ENCODE measurements at regions not wholly inside any gene's neighbourhood (a gene's known extent, or its start where the extent isn't known, plus 50 kb on each side); places are given as distances from the start of the nearest gene placed in this dataset.

DNA sequence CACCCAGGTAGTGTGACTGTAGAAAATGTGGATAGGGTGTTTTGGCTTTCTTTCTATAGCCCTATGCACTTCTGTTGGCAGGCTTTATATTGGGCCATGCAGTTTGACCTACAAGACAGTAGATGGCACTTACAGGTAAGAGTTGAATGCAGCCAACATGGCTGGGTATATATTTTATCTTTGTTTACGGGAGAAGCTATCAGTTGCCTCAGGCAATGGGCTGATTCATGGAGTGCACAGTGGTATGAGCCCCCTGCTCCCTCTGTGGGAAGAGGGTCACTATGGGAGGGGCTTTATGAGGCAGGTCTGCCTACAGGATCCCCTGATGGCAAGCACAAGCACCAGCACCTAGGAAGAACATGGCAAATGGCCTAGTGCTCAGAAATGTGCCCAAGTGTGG lies 301.2 kb upstream of the CDIN1 start:
- TF ChIP-seq, protein P1, sequence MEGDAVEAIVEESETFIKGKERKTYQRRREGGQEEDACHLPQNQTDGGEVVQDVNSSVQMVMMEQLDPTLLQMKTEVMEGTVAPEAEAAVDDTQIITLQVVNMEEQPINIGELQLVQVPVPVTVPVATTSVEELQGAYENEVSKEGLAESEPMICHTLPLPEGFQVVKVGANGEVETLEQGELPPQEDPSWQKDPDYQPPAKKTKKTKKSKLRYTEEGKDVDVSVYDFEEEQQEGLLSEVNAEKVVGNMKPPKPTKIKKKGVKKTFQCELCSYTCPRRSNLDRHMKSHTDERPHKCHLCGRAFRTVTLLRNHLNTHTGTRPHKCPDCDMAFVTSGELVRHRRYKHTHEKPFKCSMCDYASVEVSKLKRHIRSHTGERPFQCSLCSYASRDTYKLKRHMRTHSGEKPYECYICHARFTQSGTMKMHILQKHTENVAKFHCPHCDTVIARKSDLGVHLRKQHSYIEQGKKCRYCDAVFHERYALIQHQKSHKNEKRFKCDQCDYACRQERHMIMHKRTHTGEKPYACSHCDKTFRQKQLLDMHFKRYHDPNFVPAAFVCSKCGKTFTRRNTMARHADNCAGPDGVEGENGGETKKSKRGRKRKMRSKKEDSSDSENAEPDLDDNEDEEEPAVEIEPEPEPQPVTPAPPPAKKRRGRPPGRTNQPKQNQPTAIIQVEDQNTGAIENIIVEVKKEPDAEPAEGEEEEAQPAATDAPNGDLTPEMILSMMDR (conservative IDR thresholded peaks at IDR 0.05) = no peak; the same call in 1 of the 2 replicates
- no peak overlapping the region for H3K27ac ChIP-seq

DNA sequence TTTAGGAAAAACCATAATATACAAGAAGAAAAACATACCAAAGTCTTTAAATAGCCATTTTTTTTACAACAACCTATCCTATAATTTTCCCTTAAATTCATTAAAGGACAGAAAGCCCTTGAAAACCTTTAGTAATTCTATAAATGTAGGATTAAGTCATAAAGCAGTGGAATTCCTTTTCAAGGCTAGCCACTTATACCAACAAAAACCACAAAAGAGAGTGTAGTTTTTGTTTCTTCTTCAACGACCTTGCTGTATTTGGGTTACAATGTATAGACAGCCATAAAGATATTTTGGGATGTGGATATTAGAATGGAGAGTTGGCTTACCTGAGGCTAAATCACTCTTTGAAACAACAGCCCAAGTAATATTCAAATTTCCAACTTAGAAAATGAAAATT lies 296.6 kb upstream of the CDIN1 start:
- H3K27ac ChIP-seq = no peak overlapping the region
- no peak for TF ChIP-seq ZFX (IDR thresholded peaks at IDR 0.05)
- TF ChIP-seq, protein P1 (conservative IDR thresholded peaks at IDR 0.05) = no peak

DNA sequence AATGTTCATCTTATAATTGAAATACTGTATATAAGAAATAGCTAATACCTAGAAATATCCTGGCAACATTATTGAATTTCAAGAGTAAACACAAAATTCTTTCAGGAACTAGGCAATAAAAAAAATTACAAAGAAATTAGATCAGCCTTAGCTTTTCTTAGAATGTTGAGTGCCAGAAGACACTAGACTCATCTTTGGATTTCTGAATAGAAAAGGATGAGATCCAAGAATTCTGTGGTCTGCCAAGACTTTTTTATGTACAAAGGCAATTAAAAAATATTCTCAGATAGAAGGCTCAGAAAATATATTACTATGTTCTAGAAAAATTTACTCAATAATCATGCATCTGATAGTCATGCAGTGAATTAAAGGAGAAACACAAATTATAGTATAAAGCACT lies 294.5 kb upstream of the CDIN1 start:
- TF ChIP-seq, protein P1 (conservative IDR thresholded peaks at IDR 0.05) = no peak
- no peak for TF ChIP-seq ZFX (IDR thresholded peaks at IDR 0.05)
- no peak overlapping the region for H3K27ac ChIP-seq

DNA sequence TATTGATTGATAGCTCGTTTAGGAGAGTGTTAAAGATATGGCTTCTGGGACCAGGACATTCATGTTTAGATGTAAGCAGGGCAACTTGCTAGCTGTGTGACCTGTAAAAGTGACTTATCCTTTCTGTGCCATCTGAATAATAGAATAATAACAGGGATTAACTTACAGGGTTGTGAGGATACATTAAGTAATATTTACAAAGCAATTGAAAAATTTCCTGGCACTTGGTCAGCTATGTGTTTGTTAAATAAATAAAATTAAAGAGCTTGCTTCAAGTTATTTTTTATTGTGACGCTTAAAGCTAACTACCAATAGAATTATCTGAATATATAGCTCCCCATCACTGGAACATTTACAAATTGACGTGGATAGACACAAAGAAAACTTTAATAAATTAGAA lies 287.9 kb upstream of the CDIN1 start:
- H3K27ac ChIP-seq = no peak overlapping the region

DNA sequence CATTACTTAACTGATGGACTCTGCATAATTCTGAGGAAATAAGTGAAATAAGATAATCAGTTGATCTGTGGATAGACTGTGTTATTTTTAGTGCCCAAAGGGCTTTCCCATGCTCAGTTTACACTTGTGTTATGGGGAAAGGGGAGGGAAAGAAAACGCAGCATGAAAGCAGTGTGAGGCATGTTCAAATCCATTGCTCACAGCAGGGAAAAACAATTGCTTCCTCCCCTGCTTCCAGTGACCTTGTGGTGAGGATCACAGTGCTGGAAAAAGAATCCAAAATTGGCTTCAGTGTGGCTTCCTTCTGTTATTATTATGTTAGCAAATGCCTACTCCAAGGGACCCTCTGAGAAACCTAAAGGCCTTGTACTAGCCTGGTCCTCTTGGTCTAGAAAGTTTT lies 285.1 kb upstream of the CDIN1 start:
- TF ChIP-seq, protein P1 (conservative IDR thresholded peaks at IDR 0.05) = no peak
- TF ChIP-seq ZFX (IDR thresholded peaks at IDR 0.05) = no peak
- no peak overlapping the region for H3K27ac ChIP-seq

More for the DNA sequence above, 287.9 kb upstream of the CDIN1 start:
- TF ChIP-seq, protein P1 (conservative IDR thresholded peaks at IDR 0.05) = no peak
- TF ChIP-seq ZFX (IDR thresholded peaks at IDR 0.05) = no peak

DNA sequence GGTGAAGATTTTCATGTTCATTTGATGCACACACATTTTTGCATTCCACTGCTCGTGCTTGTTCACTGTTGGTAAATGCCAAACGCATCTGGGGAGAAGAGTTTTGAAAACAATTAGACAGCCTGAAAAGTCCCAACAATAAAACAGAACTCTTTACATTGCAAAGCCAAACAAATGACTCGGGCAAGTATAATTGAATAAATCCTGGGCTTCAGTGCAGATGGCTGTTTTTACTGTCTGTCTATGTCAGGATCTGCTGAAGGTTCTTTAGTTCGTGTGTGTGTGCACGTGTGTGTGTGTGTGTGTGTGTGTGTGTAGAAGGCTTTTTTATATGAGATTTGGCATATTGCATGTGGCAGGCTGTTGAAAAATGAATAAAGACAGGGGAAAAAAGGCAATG lies 277.5 kb upstream of the CDIN1 start:
- H3K27ac ChIP-seq = no peak overlapping the region
- no peak for TF ChIP-seq ZFX (IDR thresholded peaks at IDR 0.05)
- TF ChIP-seq, protein P1 (conservative IDR thresholded peaks at IDR 0.05) = no peak

DNA sequence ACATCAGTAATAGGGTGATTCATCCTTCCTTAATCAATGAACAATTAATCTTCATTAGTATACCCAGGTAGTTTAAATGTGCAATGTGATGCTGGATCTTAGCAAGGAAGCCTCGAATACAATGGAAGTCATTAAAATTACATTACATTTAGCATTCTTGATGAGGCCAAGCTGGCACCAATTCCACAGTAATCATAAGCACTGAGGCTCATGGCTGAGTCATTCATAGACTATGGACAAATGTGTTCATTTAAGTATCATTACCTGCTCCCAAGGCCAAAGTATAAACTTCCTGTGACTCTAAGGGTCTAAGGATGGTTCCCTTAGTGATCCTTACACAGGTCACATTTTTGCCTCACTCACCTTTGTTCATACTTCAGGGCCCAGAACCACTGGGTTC lies 266.4 kb upstream of the CDIN1 start:
- TF ChIP-seq, protein P1 (conservative IDR thresholded peaks at IDR 0.05) = no peak
- no peak for TF ChIP-seq ZFX (IDR thresholded peaks at IDR 0.05)
- no peak overlapping the region for H3K27ac ChIP-seq

Measured in C4-2B (cell line).